HepG2 (cell line): ENCODE measurements at regions not wholly inside any gene's neighbourhood (a gene's known extent, or its start where the extent isn't known, plus 50 kb on each side); places are given as distances from the start of the nearest gene placed in this dataset.
"Not testable (repeated sequence)": the region's sequence is repeated elsewhere in the genome, so short reads cannot be mapped to it uniquely, and the experiment has no call there.

ENCODE experiments used
- ATAC-seq: fragments of 200-7000 bp; cut with Tn5 transposase; 3 replicates; pipeline ENCODE4 v1.9.1; 2020; ENCODE audit warnings: mild to moderate bottlenecking, moderate library complexity
- BruUV-seq: library from RNA; stranded (reverse); fragments of 400-500 nt; replicated peaks from 2 replicates; lab custom pipeline; 2021; lab: Mats Ljungman, UMichigan
- CTCF ChIA-PET: fragments of 300-600 bp; formaldehyde crosslinking; extraction: SDS; loops from one replicate; lab custom pipeline; 2021; ENCODE audit warnings: low total read pairs, inconsistent platforms, low intra/inter-chr PET ratio; lab: Yijun Ruan, JAX
- POLR2A ChIA-PET: fragments of 350-600 bp; sonication (Branson Sonifier 250); formaldehyde crosslinking; loops from one replicate; lab custom pipeline; 2020; ENCODE audit warnings: antibody characterized with exemption, inconsistent platforms; lab: Yijun Ruan, JAX
- DNase-seq: peaks from one replicate; pipeline ENCODE4 v3.0.0-alpha.2; 2015; ENCODE audit warnings: low spot score
- FAIRE-seq: peaks from 3 replicates; lab custom pipeline; 2011; peaks lifted over from hg19 to GRCh38; lab: Jason Lieb, UNC
- H2AFZ ChIP-seq: one replicate; pipeline ENCODE4 v1.6.1; 2011; ENCODE audit warnings: low read length, inconsistent platforms
- H3K27ac ChIP-seq: fragments of 300-600 bp; 3 replicates; pipeline ENCODE4 v1.8.0; 2011; ENCODE audit warnings: mixed run types, mild to moderate bottlenecking, mixed read lengths, low read length, inconsistent platforms; ENCODE audit not compliant: insufficient read depth; ENCODE audit errors: extremely low read length
- H3K27me3 ChIP-seq, 2 experiments: fragments of 200-600 bp in 1 of 2; 2 replicates in 1 of 2; 3 replicates in 1 of 2; pipeline versions ENCODE4 v1.6.0 to v1.8.0; 2011; ENCODE audit warnings: low read length in 2 of 2, mild to moderate bottlenecking in 2 of 2, moderate library complexity in 2 of 2, inconsistent platforms in 1 of 2; ENCODE audit not compliant: insufficient read depth in 2 of 2, control insufficient read depth in 1 of 2
- H3K36me3 ChIP-seq, 2 experiments: fragments of 200-600 bp in 1 of 2; replicated peaks in 1 of 2; 2 replicates in 1 of 2; 3 replicates in 1 of 2; pipeline versions ENCODE4 v1.5.1 to v1.8.0; 2011; ENCODE audit warnings: low read length in 2 of 2, inconsistent platforms in 1 of 2; ENCODE audit not compliant: insufficient read depth in 2 of 2, control insufficient read depth in 1 of 2
- H3K4me1 ChIP-seq: 2 replicates; pipeline ENCODE4 v1.5.1; 2012; ENCODE audit warnings: low read length, inconsistent platforms; ENCODE audit not compliant: insufficient read depth
- H3K4me2 ChIP-seq: 2 replicates; pipeline ENCODE4 v1.6.0; 2011; ENCODE audit warnings: low read depth, low read length, inconsistent platforms
- H3K4me3 ChIP-seq, 3 experiments: fragments of 200-600 bp in 1 of 3; sonication (generic), shearing (Covaris generic) in 1 of 3; replicated peaks in 1 of 3; 2 replicates each; pipeline ENCODE4 v1.5.1; 2011 to 2016; ENCODE audit warnings: low read length in 3 of 3, inconsistent platforms in 2 of 3, low read depth in 2 of 3, mild to moderate bottlenecking in 2 of 3, control low read depth in 1 of 3, mixed read lengths in 1 of 3; ENCODE audit not compliant: insufficient read depth in 1 of 3
- H3K79me2 ChIP-seq: one replicate; pipeline ENCODE4 v1.6.1; 2011; ENCODE audit warnings: low read length, inconsistent platforms; ENCODE audit not compliant: insufficient read depth
- H3K9ac ChIP-seq: 2 replicates; pipeline ENCODE4 v1.6.0; 2011; ENCODE audit warnings: mild to moderate bottlenecking, low read depth, low read length, inconsistent platforms; ENCODE audit not compliant: insufficient read depth
- H3K9me3 ChIP-seq: 2 replicates; pipeline ENCODE4 v1.5.1; 2012; ENCODE audit warnings: mild to moderate bottlenecking, low read length
- H4K20me1 ChIP-seq: 2 replicates; pipeline ENCODE4 v1.6.0; 2011; ENCODE audit warnings: inconsistent platforms, mild to moderate bottlenecking, low read length, moderate library complexity; ENCODE audit not compliant: insufficient read depth
- ZNF746 ChIP-seq: sonication (generic); formaldehyde crosslinking; IDR thresholded peaks from 2 replicates; pipeline ENCODE4 v1.8.0; 2022; ENCODE audit warnings: mild to moderate bottlenecking, missing genetic modification reagents
- WGBS: methylation state at CpG from one replicate; pipeline ENCODE4 v1.1.6; 2017; ENCODE audit warnings: low lambda C conversion rate; 5-methylcytosine and 5-hydroxymethylcytosine counted together
- in situ Hi-C: cut with HindIII; loops from 2 replicates; pipeline ENCODE4 v1.10.0; 2017; ENCODE audit warnings: low pct_unique_long_range_greater_than_20kb; ENCODE audit not compliant: extremely low pct_ligation_motif_present
- intact Hi-C: fragments of 100-400 bp; cut with micrococcal nuclease; formaldehyde crosslinking; loops from one replicate; pipeline ENCODE4 v1.10.0; 2022; ENCODE audit not compliant: unreplicated experiment
- TF ChIP-seq, protein P1 (sequence below): sonication (generic); formaldehyde crosslinking; conservative IDR thresholded peaks from 2 replicates; pipeline ENCODE4 v1.8.0; 2022; ENCODE audit warnings: mild to moderate bottlenecking, moderate library complexity, missing genetic modification reagents

- 4% methylated on average over 5 of the region's 5 CpGs for WGBS
- Histone ChIP-seq H3K9me3 (peaks cover 52% of the 10 kb centered on the region), H3K27me3 (no peaks in the 10 kb centered on the region), H3K36me3 (no peaks in the 10 kb centered on the region), H2AFZ (no peak overlapping the region), H3K4me2 (no peak overlapping the region), H4K20me1 (no peaks in the 10 kb centered on the region), H3K27ac (no peak overlapping the region), H3K9ac (no peak overlapping the region), H3K4me3 (no peak overlapping the region), H3K79me2 (no peaks in the 10 kb centered on the region), H3K4me1 (no peaks in the 10 kb centered on the region)
- CTCF ChIA-PET: no interaction called here
- no peak for ATAC-seq
- BruUV-seq: no TSS peak
- peak; percentile 8 for FAIRE-seq
- intact Hi-C loops: no loop called here
- POLR2A ChIA-PET: no interaction called here
- DNase-seq: peak; percentile 3
- TF ChIP-seq, protein P1, sequence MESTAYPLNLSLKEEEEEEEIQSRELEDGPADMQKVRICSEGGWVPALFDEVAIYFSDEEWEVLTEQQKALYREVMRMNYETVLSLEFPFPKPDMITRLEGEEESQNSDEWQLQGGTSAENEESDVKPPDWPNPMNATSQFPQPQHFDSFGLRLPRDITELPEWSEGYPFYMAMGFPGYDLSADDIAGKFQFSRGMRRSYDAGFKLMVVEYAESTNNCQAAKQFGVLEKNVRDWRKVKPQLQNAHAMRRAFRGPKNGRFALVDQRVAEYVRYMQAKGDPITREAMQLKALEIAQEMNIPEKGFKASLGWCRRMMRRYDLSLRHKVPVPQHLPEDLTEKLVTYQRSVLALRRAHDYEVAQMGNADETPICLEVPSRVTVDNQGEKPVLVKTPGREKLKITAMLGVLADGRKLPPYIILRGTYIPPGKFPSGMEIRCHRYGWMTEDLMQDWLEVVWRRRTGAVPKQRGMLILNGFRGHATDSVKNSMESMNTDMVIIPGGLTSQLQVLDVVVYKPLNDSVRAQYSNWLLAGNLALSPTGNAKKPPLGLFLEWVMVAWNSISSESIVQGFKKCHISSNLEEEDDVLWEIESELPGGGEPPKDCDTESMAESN: no peak
- TF ChIP-seq ZNF746 (CRISPR knock-in tag): no peak
- in situ Hi-C loops: no loop called here
Observed at GRCh38 chr13:54733639-54734038, 1705.0 kb downstream of the OLFM4 start.

GRCh38 chr13:54737211-54737610, 1708.6 kb downstream of the OLFM4 start:
- CTCF ChIA-PET, FAIRE-seq, H3K79me2 ChIP-seq, H3K4me2 ChIP-seq, H3K4me3 ChIP-seq, H2AFZ ChIP-seq, H3K9ac ChIP-seq, H3K4me1 ChIP-seq, BruUV-seq, H3K27ac ChIP-seq, H3K36me3 ChIP-seq, H4K20me1 ChIP-seq, ATAC-seq, DNase-seq, in situ Hi-C loops, POLR2A ChIA-PET, intact Hi-C loops, H3K27me3 ChIP-seq: not testable (repeated sequence)
- peaks cover 36% of the 10 kb centered on the region; the same call in 1 of the 2 replicates for H3K9me3 ChIP-seq
- WGBS: no CpG with 5 or more reads among the region's 21 CpGs
